Nephron progenitor cell (in vitro differentiated cells): ENCODE measurements at regions not wholly inside any gene's neighbourhood (a gene's known extent, or its start where the extent isn't known, plus 50 kb on each side); places are given as distances from the start of the nearest gene placed in this dataset.

ENCODE experiments used
- DNase-seq: peaks from one replicate; pipeline ENCODE4 v3.0.0; 2021
- H3K27ac Mint-ChIP-seq: 2 replicates; pipeline ENCODE4 v1.8.0; 2021; ENCODE audit warnings: mild to moderate bottlenecking, moderate library complexity, mixed read lengths
- H3K27me3 Mint-ChIP-seq: 2 replicates; pipeline ENCODE4 v1.8.0; 2021; ENCODE audit warnings: mild to moderate bottlenecking, low read depth, mixed read lengths; ENCODE audit not compliant: poor library complexity
- H3K36me3 Mint-ChIP-seq: 2 replicates; pipeline ENCODE4 v1.8.0; 2021; ENCODE audit warnings: low read depth, mixed read lengths
- H3K4me1 Mint-ChIP-seq: 2 replicates; pipeline ENCODE4 v1.8.0; 2021; ENCODE audit warnings: mixed read lengths
- H3K4me3 Mint-ChIP-seq: 2 replicates; pipeline ENCODE4 v1.8.0; 2021; ENCODE audit warnings: mild to moderate bottlenecking, moderate library complexity, mixed read lengths
- H3K9me3 Mint-ChIP-seq: 2 replicates; pipeline ENCODE4 v1.8.0; 2021; ENCODE audit warnings: mild to moderate bottlenecking, moderate library complexity, mixed read lengths
- TF ChIP-seq, protein P1 (sequence below): fragments of 200-600 bp; sonication (generic); IDR thresholded peaks from 2 replicates; pipeline ENCODE4 v1.5.0; 2021; ENCODE audit warnings: antibody characterized with exemption

DNA sequence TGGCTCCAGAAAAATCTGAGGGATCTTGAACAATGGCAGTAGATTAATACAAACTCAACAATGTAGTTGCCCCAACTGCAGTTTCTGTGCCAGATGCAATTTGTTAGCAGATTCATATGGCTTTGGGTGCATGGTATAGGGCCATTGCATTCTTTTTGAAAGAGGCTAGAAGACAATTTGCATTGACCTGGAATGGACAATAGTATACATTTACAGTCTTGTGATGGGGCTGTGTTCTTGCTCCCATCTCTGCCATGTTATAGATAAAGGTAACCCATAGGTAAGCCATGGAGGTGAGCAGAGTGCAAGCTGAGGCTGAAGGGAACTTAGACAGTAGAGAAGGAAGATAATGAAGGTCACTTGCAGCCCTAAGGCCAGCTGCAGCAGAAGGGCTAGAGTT is 50.1 kb upstream of the DIO3 start:
- H3K4me3 Mint-ChIP-seq = no peak overlapping the region
- TF ChIP-seq, protein P1, sequence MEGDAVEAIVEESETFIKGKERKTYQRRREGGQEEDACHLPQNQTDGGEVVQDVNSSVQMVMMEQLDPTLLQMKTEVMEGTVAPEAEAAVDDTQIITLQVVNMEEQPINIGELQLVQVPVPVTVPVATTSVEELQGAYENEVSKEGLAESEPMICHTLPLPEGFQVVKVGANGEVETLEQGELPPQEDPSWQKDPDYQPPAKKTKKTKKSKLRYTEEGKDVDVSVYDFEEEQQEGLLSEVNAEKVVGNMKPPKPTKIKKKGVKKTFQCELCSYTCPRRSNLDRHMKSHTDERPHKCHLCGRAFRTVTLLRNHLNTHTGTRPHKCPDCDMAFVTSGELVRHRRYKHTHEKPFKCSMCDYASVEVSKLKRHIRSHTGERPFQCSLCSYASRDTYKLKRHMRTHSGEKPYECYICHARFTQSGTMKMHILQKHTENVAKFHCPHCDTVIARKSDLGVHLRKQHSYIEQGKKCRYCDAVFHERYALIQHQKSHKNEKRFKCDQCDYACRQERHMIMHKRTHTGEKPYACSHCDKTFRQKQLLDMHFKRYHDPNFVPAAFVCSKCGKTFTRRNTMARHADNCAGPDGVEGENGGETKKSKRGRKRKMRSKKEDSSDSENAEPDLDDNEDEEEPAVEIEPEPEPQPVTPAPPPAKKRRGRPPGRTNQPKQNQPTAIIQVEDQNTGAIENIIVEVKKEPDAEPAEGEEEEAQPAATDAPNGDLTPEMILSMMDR = no peak
- peaks cover 6% of the 10 kb centered on the region for H3K27me3 Mint-ChIP-seq
- DNase-seq = no peak
- H3K27ac Mint-ChIP-seq = no peak overlapping the region
- H3K4me1 Mint-ChIP-seq = peaks cover 26% of the 10 kb centered on the region
- H3K9me3 Mint-ChIP-seq = peaks cover 8% of the 10 kb centered on the region
- H3K36me3 Mint-ChIP-seq = no peaks in the 10 kb centered on the region
